ENCODE measurements at regions not wholly inside any gene's neighbourhood (a gene's known extent, or its start where the extent isn't known, plus 50 kb on each side); places are given as distances from the start of the nearest gene placed in this dataset.

GRCh38 chr3:39748002-39748401 is 61.4 kb upstream of the MYRIP start:
- H3K4me3 Mint-ChIP-seq = no peak overlapping the region
- peaks cover 3% of the 10 kb centered on the region for H3K9me3 Mint-ChIP-seq
- H3K27ac Mint-ChIP-seq = no peak overlapping the region
- no peak for TF ChIP-seq CTCF (IDR thresholded peaks at IDR 0.05)
- DNase-seq = no peak
- no peaks in the 10 kb centered on the region for H3K36me3 Mint-ChIP-seq (ENCODE audit: low read depth)
- H3K27me3 Mint-ChIP-seq (ENCODE audit: low read depth, poor library complexity) = no peaks in the 10 kb centered on the region
- H3K4me1 Mint-ChIP-seq = no peaks in the 10 kb centered on the region

GRCh38 chr3:39748763-39749162 is 60.6 kb upstream of the MYRIP start:
- Mint-ChIP-seq H3K27ac (no peak overlapping the region), H3K27me3 (ENCODE audit: low read depth, poor library complexity) (no peaks in the 10 kb centered on the region), H3K9me3 (no peaks in the 10 kb centered on the region), H3K4me1 (no peaks in the 10 kb centered on the region), H3K4me3 (no peak overlapping the region), H3K36me3 (ENCODE audit: low read depth) (no peaks in the 10 kb centered on the region)
- TF ChIP-seq CTCF (IDR thresholded peaks at IDR 0.05) = no peak
- DNase-seq = no peak

- no peak overlapping the region for H3K4me3 Mint-ChIP-seq
- DNase-seq = no peak
- no peaks in the 10 kb centered on the region for H3K4me1 Mint-ChIP-seq
- no peak for TF ChIP-seq CTCF (IDR thresholded peaks at IDR 0.05)
- no peaks in the 10 kb centered on the region for H3K36me3 Mint-ChIP-seq (ENCODE audit: low read depth)
- no peak overlapping the region for H3K27ac Mint-ChIP-seq
- no peaks in the 10 kb centered on the region for H3K9me3 Mint-ChIP-seq
- peaks cover 5% of the 10 kb centered on the region for H3K27me3 Mint-ChIP-seq (ENCODE audit: low read depth, poor library complexity)
These were observed 58.7 kb upstream of the MYRIP start for GRCh38 chr3:39750712-39751111.

GRCh38 chr3:39751286-39751685 is 58.1 kb upstream of the MYRIP start:
- Mint-ChIP-seq H3K27me3 (ENCODE audit: low read depth, poor library complexity) (peaks cover 5% of the 10 kb centered on the region), H3K36me3 (ENCODE audit: low read depth) (no peaks in the 10 kb centered on the region), H3K27ac (no peak overlapping the region), H3K4me3 (no peak overlapping the region), H3K9me3 (no peaks in the 10 kb centered on the region), H3K4me1 (no peaks in the 10 kb centered on the region)
- DNase-seq = no peak
- no peak for TF ChIP-seq CTCF (IDR thresholded peaks at IDR 0.05)

GRCh38 chr3:39752019-39752637 is 57.3 kb upstream of the MYRIP start:
- no peak for TF ChIP-seq CTCF (IDR thresholded peaks at IDR 0.05)
- Mint-ChIP-seq H3K36me3 (ENCODE audit: low read depth) (no peaks in the 10 kb centered on the region), H3K9me3 (no peaks in the 10 kb centered on the region), H3K4me3 (no peak overlapping the region), H3K27ac (no peak overlapping the region), H3K27me3 (ENCODE audit: low read depth, poor library complexity) (peaks cover 5% of the 10 kb centered on the region), H3K4me1 (no peaks in the 10 kb centered on the region)
- DNase-seq = no peak

- no peak for DNase-seq
- no peak overlapping the region for H3K27ac Mint-ChIP-seq
- no peaks in the 10 kb centered on the region for H3K4me1 Mint-ChIP-seq
- TF ChIP-seq CTCF (IDR thresholded peaks at IDR 0.05) = no peak
- H3K4me3 Mint-ChIP-seq = no peak overlapping the region
- peaks cover 5% of the 10 kb centered on the region for H3K27me3 Mint-ChIP-seq (ENCODE audit: low read depth, poor library complexity)
- H3K36me3 Mint-ChIP-seq (ENCODE audit: low read depth) = no peaks in the 10 kb centered on the region
- H3K9me3 Mint-ChIP-seq = no peaks in the 10 kb centered on the region
These were observed 56.7 kb upstream of the MYRIP start for GRCh38 chr3:39752751-39753150.

Data from nephron progenitor cell (in vitro differentiated cells).